Right kidney (tissue), 1 donor: ENCODE measurements at regions not wholly inside any gene's neighbourhood (a gene's known extent, or its start where the extent isn't known, plus 50 kb on each side); places are given as distances from the start of the nearest gene placed in this dataset.
"Not testable (repeated sequence)": the region's sequence is repeated elsewhere in the genome, so short reads cannot be mapped to it uniquely, and the experiment has no call there.

Source experiments
- DNase-seq: peaks from one replicate; pipeline ENCODE4 v3.0.0-alpha.2; 2016

DNA sequence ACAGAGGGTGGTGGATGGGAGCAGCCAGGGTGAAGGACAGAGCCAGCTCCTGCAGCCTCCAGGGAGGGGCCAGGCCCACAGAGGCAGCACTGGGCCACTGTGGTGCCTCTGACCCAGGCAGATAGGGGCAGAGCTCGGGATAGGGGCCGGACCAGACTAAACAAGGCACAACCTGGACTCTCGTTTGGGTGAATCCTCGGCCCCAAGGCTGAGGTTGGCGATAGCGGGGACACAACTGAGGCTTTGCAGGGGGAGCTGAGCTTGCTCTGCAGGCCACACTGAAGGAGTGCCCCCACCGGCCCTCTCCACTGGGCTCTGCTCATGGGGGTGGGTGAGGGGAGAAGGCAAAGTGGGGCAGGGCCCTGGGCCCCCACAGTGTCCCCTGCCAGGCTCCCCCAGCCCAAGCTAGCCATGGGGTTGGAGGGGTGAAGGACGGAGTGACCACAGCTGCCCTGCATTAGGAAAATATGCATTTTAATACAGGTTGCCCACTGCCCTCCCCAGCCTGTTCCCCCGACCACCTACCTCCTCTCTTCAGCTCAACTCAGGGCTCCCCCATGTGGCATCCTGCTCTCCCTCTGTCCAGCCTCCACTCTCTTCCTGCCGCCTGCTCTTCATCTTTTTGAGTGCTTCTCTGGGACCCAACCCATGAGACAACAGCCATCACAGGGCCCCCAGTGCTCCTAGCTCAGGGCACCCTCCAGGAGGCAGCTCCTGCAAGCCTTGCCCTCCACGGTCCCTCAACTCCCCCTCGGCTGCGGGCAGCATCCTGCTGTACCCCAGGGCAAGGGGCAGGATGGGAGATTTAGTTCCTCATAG, 152.8 kb downstream of the INHBB start:
- DNase-seq: no peak

DNA sequence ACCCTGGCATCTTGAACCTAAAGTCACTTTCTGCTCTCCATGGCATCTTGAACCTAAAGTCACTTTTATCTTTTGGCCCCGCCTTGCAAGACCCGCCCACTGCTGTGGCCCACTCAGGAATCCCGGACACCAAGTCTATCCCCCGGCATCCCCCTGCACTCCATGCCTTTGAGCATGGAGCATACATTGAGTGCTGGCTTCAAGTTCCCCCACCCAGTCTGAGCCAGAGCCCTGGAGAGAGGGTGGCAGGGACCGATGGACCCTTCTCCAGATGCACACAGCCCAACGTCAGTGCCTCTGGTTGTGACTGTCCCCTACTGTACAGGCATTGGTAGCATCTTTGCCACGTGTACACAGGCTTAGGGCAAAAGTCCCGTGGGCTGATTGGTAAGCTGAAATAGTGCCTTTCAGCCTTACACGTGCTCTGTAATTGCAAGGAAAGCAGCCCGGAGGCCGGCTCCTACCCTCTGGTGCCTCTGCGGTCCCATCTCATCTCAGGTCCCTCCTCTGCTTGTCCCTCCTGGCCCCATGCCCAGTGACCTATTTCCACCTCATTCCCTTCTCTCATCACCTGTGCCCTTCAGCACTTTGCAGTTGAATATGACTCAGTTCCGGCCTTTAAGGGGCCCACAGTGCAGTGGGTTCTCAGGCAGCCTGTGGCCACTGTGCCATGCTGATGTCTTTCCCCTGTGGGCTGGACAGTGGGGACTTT, 154.0 kb downstream of the INHBB start:
- DNase-seq: no peak

DNA sequence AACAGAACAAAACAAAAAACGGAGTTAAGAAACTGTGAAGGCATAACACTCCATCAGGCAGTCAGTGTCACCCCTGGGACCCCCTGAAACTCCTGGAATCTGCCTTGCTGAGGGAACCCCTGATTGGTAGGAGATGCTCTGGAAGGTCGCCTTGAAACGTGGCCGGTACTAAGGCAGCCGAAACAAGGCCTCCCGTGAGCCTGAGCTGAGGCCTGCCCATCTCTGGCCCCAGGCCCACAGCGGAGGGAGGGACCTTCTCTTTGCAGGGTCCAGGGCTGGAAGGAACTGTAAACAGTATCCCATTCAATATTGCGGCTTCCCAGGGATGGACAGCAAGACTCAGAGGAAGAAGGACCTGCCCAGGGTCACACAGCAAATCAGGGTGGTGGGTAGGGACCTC, 155.7 kb downstream of the INHBB start:
- no peak for DNase-seq

DNA sequence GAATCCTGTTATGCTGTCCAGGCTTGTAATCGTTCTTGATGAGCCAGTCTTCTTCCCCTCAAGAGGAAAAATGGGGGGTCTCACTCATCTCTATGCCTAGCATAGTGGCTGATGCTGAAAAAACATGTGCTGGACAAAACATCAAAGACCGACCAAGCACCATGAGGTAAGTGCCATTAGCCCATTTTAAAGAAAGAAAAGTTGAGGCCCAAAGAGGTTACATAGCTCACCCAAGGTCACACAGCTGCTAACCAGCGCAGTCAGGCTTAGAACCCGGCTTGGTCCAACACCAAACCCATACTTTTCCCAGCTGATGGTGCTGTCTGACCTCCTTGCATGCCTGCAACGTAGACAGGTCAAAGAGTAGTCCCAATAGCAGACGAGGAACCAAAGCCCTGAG, 156.4 kb downstream of the INHBB start:
- DNase-seq: no peak

DNA sequence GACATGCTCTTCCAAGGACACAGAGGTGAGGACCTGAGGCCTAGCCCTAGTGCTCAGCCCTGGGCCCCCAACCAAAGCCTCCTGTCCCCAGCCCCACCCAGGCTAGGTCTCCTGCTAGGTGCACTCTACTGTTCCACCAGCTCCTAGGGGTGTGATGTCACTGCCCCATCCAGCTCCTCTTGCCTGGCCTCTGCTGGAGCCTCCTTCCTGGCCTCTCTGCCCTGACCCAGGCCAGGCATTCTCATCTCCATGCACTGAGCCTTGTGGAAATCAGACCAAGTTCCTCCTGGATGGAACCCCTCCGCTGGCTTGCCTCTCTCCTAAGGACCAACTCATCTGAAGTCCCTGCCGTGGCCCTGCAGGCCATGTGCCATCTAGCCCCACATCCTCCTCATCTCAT, 156.8 kb downstream of the INHBB start:
- no peak for DNase-seq

DNA sequence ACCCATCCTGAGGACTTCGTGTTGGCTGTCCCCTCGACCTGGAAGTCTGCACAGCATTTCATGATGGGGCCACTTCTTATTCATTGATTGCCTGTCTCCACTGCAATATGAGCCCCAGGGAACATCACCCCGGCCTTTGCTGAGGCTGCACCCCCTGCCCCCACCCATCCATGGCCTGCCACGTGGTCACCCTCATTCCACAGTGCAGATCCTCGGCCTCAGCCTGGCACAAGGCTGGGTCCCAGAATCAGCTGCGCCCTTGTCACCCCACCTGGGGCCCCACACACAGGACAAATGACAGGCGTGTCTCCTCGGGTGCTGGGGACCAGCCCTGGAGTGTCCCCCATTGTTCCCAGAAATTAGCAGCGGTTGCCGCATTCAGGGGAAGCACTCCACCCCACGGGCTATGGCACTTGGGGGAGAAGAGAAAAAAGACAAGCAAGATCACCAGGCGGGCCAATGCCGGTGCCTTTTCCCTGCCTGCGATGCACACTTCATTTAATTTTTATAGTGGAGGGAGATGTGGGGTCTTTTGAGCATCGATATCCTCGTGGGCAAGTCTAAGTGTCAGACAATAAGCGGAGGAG, 157.4 kb downstream of the INHBB start:
- DNase-seq: no peak

DNA sequence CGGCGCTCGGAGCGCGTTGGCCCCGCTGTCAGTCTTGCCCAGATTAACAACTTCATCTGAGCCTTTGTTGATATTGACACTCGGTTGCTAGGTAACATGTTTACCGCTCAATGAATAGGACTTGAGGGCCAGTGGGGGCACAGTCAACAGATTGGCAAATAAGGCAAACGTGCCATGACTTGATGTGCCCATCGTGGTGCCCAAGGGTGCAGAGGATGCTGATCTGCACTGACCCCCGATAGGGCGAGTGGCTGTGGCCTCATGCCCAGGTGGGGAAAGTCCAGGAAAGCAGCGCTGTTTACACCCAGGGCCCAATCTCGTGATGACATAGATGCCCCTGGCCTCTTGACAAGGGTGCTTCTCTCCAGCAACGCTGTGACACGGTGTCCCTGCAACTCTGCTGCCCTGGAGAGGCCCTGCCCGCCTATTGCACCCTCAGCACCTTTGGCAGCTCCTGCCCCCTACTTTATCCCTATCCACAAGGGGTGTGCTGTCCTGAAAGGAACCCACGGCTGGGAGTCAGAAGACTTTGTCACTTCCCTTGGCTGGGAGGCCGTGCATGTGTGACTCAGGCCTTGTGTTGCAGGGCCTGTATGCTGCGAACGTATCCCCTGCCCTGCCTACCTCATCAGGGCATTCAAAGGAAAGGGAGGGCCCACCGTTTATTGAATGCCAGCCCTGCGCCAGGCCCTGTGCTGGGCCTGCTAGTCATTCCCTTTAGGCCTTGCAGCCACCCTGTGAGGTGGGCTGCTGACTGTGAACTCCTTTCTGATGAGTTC, 158.0 kb downstream of the INHBB start:
- no peak for DNase-seq

DNA sequence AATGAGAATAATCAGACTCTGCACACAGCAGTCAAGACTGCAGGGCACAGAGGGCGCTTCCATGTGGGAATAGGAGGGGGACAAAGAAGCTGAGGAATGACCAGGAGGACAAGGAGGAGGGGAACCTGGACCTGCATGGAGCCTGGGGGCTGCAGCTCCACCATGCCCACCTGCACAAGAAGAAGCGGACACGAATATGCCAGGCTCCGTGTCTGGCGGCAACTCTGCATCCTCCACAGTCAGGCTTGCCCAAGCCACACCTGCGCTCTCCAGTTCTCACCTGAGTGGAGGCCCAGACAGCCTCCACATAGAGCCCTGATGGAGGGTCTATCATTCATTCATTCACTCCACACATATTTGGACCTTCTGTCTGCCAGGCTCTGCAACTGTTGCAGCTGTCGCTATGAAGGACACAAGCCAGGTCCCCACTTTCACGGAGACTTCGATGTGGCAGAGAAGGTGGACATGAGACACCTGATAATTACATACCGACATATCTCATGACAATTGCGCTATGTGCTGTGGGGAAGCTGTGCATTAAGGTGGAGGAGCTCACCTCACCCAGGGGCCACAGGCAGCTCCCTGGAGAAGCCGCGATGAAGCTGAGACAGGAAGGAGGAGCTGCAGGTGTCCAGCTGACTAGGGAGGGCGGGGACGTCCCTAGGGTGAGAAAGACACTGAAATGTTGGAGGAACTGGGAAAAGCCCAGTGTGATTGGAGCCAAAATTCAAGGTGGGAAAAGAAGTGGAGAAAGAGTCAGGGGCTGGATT, 159.2 kb downstream of the INHBB start:
- no peak for DNase-seq

DNA sequence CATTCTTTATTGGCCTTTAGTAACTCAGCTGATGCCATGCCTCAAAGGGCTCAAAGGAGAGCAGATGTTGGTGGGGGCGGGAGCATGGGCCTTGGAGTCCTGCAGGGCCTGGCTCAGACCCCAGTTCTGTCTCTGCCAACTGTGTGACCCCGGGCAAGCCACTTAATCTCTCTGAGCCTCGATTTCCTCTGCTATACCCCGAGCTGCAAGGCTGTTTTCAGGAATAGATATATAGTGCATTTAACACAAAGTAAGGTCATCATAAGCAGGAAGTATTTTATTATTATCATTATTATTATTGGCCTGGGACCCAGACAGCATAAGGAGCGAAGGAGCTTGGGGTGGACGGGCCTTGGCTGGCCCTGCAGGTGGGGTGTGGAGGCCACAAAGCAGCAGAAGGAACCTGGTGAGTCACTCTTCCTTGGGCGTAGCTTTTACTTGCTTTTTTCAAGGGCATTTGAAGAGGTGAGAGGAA, 162.7 kb downstream of the INHBB start:
- no peak for DNase-seq

DNA sequence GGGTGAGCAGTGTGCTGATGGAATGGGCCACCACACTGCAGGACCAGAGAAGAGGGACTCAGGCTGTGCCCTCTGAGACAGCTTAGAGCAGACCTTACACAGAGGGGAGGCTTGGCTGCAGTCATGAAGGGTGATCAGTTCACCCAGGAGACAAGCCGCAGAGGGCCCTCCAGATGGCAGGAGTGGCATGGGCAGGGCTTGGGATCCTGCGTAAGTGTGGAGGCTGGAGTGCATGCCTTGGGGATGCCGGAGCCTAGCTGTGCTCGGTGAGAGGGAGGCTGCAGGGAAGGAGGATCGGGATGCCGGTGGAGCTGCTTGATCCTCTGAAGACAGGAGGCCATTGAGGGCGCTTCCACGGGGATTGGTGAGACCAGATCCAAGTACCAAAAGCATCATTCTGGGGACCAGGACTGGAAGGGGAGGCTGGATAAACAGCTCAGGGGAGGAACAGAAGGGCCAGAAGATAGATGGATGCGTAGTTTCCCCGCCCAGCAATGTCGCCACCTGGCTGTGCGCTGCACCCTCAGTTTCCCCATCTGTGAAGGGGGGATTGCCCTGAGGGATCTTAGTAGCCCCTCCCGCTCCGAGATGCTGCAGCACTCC, 163.4 kb downstream of the INHBB start:
- no peak for DNase-seq

DNA sequence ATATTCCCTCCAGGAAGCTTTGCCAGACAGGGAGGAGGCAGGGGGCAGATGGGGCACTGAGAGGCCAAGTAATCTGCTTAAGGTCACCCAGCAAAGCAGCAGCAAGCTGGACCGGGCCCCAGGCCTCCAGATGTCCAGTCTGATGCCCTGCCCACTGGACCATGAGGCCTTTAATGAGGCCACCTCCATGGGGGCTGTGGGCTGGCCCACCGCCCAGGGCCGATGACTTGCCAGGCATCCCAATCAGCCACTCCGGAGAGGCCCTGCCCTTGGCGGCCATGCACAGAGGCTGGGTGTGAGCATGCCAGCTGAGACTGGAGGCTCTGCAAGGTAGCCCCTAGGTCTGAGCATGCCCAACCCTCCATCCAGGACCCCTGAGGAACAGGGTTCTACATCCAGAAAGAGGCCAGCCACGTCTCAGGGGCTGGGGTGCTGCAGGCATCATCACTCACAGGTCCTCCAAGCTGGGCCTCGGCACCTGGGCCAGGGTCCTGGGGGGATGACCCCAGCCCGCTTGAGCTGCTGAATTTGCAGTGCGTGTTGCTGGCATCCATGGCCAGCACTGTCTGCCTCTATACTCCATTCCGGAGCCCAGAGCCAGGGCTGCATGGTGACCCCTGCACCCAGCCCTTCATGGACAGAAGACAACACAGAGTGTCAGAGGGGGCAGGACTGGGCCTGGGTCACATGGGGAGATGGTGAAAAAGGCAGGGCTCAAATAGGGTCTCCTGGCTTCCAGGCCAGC, 164.2 kb downstream of the INHBB start:
- DNase-seq: no peak

DNA sequence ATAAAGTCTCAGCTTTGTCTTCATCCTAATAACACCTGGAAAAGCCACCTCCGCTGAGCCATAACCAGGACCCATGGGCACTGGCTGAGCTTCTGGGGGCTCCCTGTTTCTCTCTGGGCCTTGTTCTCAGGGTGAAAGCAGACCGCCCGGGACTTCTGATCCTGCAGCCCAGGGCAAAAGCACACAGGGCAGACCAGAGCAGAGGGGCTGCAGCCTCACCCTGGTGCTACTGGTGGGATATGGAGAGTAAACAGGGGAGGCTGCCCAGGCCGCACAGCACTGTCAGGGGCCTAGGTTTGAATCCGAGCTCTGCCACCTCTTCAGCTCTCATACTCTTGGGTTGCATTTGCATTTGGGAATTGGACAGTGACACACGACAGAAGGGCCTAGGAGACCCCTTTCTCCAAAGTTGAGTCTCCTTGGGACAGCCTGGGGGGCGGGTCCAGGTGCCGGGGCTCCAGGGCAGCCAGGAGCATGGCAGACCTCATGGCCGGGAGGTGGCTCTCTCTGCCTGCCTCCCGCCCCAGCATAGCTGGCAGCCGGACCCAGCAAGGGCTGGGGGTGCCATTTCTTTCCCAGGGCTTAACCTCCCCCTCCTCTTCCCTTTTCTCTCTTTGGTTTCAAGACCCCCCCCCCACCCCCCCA, 164.9 kb downstream of the INHBB start:
- no peak for DNase-seq

DNA sequence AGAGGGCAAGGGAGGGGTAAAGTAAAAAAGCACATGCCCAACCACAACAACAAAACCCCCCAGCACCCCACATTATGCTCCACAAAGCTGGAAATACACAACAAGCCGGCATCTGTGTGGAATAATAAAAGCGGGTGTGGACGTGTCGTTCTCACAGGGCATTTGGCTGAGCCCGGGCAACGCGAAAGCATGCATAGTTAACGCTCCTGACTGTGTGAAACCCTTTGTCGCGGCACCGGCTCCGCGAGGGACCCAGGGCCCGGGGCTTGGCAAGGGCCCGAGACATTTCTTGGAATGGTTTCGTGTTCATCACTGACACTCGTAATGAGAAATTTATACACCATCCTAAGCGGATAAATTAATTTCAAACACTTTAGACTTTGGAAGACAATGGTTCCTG, 165.6 kb downstream of the INHBB start:
- no peak for DNase-seq

DNA sequence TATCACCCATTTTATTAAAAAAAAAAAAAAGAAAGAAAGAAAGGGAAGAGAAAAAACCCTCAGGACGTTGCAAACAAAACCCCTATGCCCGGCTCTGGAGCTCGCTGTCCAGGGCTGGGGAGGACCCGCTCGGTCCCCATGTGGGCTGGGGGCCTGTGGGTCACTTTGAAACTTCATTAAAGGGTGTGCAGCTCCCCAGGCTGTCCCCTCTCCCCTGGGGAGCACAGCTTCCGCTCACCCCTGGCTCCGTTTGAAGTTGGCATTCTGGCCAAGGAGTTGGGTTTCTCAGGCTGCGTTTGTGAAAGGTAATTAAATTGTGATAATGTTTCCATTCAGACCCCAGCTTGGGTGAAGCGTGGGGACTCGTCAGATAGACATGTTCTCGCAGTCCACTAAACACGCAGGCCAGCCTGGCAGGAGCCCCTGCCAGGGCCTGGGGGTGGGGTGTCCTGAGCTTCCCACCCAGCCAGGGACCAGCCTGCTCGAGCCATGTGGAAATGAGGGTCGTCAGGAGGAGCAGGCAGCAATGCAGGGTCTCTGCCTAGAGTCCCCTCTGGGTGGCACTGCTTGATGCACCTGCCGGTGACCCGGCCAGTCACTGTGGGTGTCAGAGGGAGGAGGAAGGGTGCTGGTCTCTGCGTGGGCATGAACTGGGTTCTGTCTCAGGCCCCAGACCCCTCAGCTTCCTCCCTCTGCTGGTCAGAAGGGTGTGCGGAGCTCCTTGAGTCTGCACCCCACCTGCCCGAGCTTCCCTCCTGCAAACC, 166.2 kb downstream of the INHBB start:
- no peak for DNase-seq

DNA sequence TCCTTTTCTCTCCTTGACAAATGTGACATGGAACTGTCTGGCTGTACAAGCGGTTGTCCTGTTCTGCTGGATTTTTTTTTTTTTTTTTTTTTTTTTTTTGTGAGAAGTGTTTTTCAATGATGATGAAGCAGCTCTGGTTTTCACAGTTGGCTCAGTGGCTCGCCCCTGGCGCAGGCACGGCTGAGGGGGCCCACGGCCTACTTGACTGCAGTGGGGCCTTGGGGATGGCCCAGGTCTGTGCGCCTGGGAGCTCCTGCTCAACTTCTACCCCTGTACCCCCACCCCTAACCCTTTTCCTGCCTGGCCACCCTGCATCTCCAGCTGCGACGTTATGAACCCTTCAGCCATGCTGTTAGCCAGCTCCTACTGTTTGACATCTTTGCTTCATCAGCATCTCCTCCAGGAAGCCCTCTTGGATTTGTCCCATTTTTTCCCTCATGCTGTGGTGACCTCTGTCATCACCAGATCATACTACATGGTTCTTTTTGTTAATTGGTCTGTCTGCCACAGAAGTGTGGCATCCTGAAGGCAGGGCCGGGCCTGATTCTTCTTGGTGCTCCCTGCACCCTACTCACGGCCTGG, 167.9 kb downstream of the INHBB start:
- no peak for DNase-seq

DNA sequence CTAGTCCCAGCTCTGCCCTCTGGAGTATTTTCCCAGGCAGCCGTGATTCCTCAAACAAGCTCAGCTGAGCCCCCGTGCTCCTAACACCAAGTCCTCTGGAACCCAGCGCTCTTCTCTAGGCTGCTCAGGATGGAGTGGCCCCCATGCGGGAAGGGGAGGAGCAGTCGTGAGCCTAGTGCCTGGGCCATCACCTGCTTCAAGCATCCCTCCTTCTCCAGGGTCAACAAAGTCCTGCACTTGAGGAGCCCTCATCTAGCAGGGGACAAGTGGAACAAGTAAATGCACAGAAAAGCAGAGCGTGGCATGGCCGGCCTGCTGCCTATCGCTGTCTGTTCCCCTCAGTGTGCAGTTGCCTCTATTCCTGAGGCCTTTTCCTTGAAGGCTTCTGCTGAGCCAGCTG, 168.6 kb downstream of the INHBB start:
- DNase-seq: no peak

DNA sequence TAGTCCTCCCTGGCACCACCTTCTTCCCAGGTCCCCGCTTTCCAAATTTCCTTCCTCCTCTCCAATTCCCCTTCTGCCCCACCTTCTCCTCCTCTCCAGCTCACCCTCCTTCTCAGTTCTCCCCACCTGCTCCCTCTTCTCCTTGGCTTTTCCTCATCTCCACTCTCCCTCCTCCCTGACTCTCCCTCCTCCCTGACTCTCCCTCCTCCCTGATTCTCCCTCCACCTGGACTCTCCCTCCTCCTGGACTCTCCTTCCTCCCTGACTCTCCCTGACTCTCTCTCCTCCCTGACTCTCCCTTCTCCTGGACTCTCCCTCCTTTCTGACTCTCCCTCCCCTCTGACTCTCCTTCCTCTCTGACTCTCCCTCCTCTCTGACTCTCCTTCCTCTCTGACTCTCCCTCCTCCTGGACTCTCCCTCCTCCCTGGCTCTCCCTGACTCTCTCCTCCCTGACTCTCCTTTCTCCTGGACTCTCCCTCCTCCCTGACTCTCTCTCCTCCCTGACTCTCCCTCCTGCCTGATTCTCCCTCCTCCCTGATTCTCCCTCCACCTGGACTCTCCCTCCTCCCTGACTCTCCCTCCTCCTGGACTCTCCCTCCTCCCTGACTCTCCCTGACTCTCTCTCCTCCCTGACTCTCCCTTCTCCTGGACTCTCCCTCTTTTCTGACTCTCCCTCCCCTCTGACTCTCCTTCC, 169.3 kb downstream of the INHBB start:
- not testable (repeated sequence) for DNase-seq
